Fibroblast of mammary gland (primary cell): ENCODE measurements at regions not wholly inside any gene's neighbourhood (a gene's known extent, or its start where the extent isn't known, plus 50 kb on each side); places are given as distances from the start of the nearest gene placed in this dataset.
A peak's percentile ranks its signal among the peaks of the same experiment; 100 is the strongest.

Experiments used
- DNase-seq: peaks from one replicate; pipeline ENCODE4 v3.0.0-alpha.2; 2010; ENCODE audit warnings: low read depth
- H3K4me3 ChIP-seq: 2 replicates; pipeline ENCODE4 v1.5.1; 2011; ENCODE audit warnings: low read depth, mild to moderate bottlenecking, low read length, moderate library complexity; ENCODE audit not compliant: control insufficient read depth
- TF ChIP-seq, protein P1 (sequence below): conservative IDR thresholded peaks from 2 replicates; pipeline ENCODE4 v1.5.1; 2011; ENCODE audit warnings: low read depth, low read length, inconsistent platforms; ENCODE audit not compliant: control insufficient read depth, insufficient read depth

GRCh38 chr3:72043204-72044133 lies 258.5 kb upstream of the PROK2 start:
- DNase-seq = peak; percentile 10
- TF ChIP-seq, protein P1, sequence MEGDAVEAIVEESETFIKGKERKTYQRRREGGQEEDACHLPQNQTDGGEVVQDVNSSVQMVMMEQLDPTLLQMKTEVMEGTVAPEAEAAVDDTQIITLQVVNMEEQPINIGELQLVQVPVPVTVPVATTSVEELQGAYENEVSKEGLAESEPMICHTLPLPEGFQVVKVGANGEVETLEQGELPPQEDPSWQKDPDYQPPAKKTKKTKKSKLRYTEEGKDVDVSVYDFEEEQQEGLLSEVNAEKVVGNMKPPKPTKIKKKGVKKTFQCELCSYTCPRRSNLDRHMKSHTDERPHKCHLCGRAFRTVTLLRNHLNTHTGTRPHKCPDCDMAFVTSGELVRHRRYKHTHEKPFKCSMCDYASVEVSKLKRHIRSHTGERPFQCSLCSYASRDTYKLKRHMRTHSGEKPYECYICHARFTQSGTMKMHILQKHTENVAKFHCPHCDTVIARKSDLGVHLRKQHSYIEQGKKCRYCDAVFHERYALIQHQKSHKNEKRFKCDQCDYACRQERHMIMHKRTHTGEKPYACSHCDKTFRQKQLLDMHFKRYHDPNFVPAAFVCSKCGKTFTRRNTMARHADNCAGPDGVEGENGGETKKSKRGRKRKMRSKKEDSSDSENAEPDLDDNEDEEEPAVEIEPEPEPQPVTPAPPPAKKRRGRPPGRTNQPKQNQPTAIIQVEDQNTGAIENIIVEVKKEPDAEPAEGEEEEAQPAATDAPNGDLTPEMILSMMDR = no peak
- no peak overlapping the region for H3K4me3 ChIP-seq

DNA sequence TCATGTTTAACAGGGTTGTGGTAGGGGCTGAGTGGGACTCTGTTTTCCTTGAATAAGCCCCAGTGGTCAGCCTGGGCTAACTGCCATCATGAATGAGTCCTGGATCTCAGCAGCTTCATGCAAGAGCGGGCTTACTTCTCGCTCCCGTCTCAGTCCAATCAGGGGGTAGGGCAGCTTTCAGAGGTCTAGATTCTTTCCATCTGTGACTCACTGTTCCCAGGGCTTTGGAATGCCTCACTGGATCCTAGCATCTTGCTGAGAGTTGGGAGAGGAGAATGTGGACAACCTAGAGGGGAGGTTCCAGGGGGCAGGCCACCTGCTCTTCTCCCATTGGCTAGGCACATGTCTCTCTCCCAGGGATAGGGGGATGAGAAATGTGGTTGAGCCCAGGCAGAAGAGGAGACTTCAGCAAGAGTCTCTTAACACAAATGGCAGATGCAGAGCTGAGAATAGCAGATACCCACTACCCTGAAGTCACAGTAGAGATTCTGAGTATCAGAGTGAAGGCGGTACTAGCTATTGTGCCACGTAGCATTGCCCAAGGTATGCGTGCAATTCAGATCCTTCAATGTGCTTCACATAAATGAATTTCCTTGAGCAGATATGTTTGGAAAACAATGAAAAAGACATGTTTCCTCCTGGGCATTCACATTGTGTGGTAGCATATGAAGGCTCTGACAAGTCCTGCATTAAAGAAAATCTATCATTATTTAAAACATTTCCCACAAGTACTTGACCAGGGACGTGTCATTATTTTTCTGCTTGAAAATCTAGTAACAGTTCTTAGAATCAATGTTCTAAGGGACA lies 257.7 kb upstream of the PROK2 start:
- peak; percentile 88 for DNase-seq
- TF ChIP-seq, protein P1 = no peak
- H3K4me3 ChIP-seq = no peak overlapping the region

DNA sequence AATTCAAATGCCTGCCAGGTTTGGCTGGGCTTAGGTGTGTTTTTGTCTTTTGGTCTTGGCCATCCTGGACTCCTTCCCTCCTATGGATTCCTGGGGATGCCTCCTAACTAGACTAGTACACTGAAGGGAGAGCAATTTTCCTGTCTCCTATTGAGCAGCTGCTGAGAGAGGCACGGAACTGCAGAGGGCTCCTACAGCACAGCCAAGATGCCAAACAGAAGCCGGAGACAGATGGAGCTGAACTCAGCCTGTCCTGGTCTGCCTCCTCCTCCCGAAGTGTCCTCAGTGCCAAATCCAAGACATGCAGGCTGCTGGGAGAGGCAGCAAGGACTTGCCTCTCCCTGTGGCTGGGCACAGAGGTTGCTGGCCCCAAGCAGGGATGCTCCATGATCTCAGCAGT lies 256.6 kb upstream of the PROK2 start:
- TF ChIP-seq, protein P1 = peak; percentile 22
- peak; percentile 70 for DNase-seq
- H3K4me3 ChIP-seq = no peak overlapping the region

GRCh38 chr3:72041076-72041475 lies 256.1 kb upstream of the PROK2 start:
- DNase-seq = no peak
- TF ChIP-seq, protein P1 = no peak
- H3K4me3 ChIP-seq = no peak overlapping the region

DNA sequence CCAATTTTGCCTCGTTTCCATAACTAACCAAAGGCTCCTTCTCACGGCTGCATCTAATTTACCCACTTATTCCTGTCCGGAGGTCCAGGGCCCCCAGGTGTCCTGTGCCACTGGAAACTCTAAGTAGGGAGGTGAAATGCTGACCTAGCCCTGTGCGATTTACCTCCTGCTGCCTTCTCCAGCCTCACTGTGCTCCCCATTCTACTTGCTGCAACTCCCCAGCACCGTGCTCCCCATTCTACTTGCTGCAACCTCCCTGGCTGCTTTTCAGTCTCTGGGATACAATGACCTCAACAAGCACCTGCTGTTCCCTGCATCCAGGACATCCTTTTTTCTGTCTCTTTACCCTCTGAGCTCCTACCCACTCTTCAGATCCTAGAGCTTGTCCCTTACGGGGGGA lies 254.7 kb upstream of the PROK2 start:
- H3K4me3 ChIP-seq = no peak overlapping the region
- TF ChIP-seq, protein P1 = no peak
- no peak for DNase-seq

DNA sequence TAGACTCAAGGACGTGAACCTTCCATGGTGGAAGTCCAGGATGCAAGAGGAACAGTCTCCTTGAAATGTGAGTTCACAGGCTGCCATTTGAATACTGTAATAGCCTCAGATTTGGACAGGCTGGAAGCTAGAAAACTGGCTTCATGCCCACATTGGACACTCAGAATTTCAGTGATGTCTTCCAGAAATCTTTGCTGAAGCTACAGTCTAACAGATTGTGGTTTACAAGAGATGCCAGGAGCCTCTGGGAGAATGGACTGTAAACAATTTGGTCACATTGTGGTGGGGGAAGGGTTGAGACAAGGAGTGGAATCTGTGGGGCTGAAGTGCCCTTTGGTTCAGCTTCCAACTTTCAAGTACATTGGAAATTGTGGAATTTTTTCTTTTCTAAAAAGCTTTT lies 252.0 kb upstream of the PROK2 start:
- no peak overlapping the region for H3K4me3 ChIP-seq
- peak; percentile 87 for DNase-seq
- TF ChIP-seq, protein P1 = no peak
